GM19238 (cell line): ENCODE measurements at regions not wholly inside any gene's neighbourhood (a gene's known extent, or its start where the extent isn't known, plus 50 kb on each side); places are given as distances from the start of the nearest gene placed in this dataset.
"Not testable (repeated sequence)": the region's sequence is repeated elsewhere in the genome, so short reads cannot be mapped to it uniquely, and the experiment has no call there.

Experiments used
- DNase-seq: peaks from one replicate; pipeline ENCODE4 v3.0.0; 2011; ENCODE audit warnings: low spot score; ENCODE audit not compliant: insufficient read length

GRCh38 chrX:67213686-67214085 lies 330.1 kb upstream of the AR start:
- not testable (repeated sequence) for DNase-seq

GRCh38 chrX:67207912-67208311 lies 335.9 kb upstream of the AR start:
- no peak for DNase-seq

GRCh38 chrX:67159437-67159836 lies 384.4 kb upstream of the AR start:
- no peak for DNase-seq

- no peak for DNase-seq
Observed at GRCh38 chrX:67114635-67115034, 429.2 kb upstream of the AR start.

GRCh38 chrX:67105758-67106116 lies 438.1 kb upstream of the AR start:
- DNase-seq = no peak

GRCh38 chrX:67104982-67105757 lies 438.7 kb upstream of the AR start:
- no peak for DNase-seq

- DNase-seq = no peak
Observed at GRCh38 chrX:67100031-67100884, 443.6 kb upstream of the AR start.

GRCh38 chrX:67094061-67094460 lies 449.8 kb upstream of the AR start:
- DNase-seq = no peak

- no peak for DNase-seq
Observed at GRCh38 chrX:67050760-67051159, 411.9 kb upstream of the EDA2R start.

GRCh38 chrX:67044866-67045265 lies 406.0 kb upstream of the EDA2R start:
- DNase-seq = no peak

GRCh38 chrX:67044029-67044653 lies 405.3 kb upstream of the EDA2R start:
- no peak for DNase-seq

GRCh38 chrX:67004451-67004850 lies 365.6 kb upstream of the EDA2R start:
- DNase-seq = no peak

- DNase-seq = no peak
Observed at GRCh38 chrX:66994729-66995128, 355.9 kb upstream of the EDA2R start.

GRCh38 chrX:66992077-66992476 lies 353.2 kb upstream of the EDA2R start:
- not testable (repeated sequence) for DNase-seq

- no peak for DNase-seq
Observed at GRCh38 chrX:66988331-66988730, 349.5 kb upstream of the EDA2R start.

- DNase-seq = no peak
Observed at GRCh38 chrX:66961665-66962064, 322.8 kb upstream of the EDA2R start.

- DNase-seq = no peak
Observed at GRCh38 chrX:66931713-66932112, 292.8 kb upstream of the EDA2R start.

- not testable (repeated sequence) for DNase-seq
Observed at GRCh38 chrX:66930516-66930915, 291.6 kb upstream of the EDA2R start.

- DNase-seq = no peak
Observed at GRCh38 chrX:66920296-66920695, 281.4 kb upstream of the EDA2R start.

GRCh38 chrX:66919280-66919832 lies 280.5 kb upstream of the EDA2R start:
- DNase-seq = no peak

GRCh38 chrX:66918511-66918910 lies 279.6 kb upstream of the EDA2R start:
- no peak for DNase-seq

- DNase-seq = no peak
Observed at GRCh38 chrX:66915893-66916292, 277.0 kb upstream of the EDA2R start.
